Right cardiac atrium (tissue), 5 donors: ENCODE measurements at regions not wholly inside any gene's neighbourhood (a gene's known extent, or its start where the extent isn't known, plus 50 kb on each side); places are given as distances from the start of the nearest gene placed in this dataset.

Source experiments
- ATAC-seq, 2 donors: fragments of 200-7000 bp; cut with Tn5 transposase; one replicate each; pipeline versions ENCODE4 v1.8.0 to v1.9.1; 2020; ENCODE audit warnings: moderate library complexity in 2 of 2, mild to moderate bottlenecking in 1 of 2
- DNase-seq, 3 donors: peaks; one replicate each; pipeline ENCODE4 v3.0.0-alpha.2; 2020
- H3K27ac ChIP-seq: one replicate; pipeline ENCODE4 v1.5.1; 2013; ENCODE audit warnings: mild to moderate bottlenecking, low read length, control low read depth, moderate library complexity
- H3K27me3 ChIP-seq: one replicate; pipeline ENCODE4 v1.6.1; 2013; ENCODE audit not compliant: control insufficient read depth, insufficient read depth
- H3K4me1 ChIP-seq: one replicate; pipeline ENCODE4 v1.6.1; 2013; ENCODE audit warnings: low read length; ENCODE audit not compliant: control insufficient read depth, insufficient read depth
- H3K4me3 ChIP-seq: one replicate; pipeline ENCODE4 v1.5.1; 2013; ENCODE audit warnings: low read length, control low read depth
- H3K9me3 ChIP-seq: one replicate; pipeline ENCODE4 v1.6.1; 2013; ENCODE audit warnings: low read length; ENCODE audit not compliant: control insufficient read depth
- WGBS: extraction: QIAGEN DNeasy Blood & Tissue Kit; methylation state at CpG from one replicate; pipeline ENCODE4 v1.1.7; 2013; 5-methylcytosine and 5-hydroxymethylcytosine counted together
- intact Hi-C, 4 donors: fragments of 100-400 bp; cut with DNase I; formaldehyde crosslinking; loops; one replicate each; pipeline versions ENCODE4 v1.11.0 to v1.14.0; 2022 to 2023
- donor health status: healthy with polysubstance abuse.
- donor health status: DM: no; HTN: yes; CAD: no.
- donor health status: DM: no; HTN: no; CAD: no.
- donor health status: DM: no; HTN: yes; CAD: no; lungs with severe emphysema.
- donor health status: DM: yes; HTN: yes; CAD: no.

GRCh38 chr11:112837162-112837826, 123.9 kb upstream of the NCAM1 start:
- Histone ChIP-seq H3K4me3 (no peak overlapping the region), H3K4me1 (no peaks in the 10 kb centered on the region), H3K9me3 (no peaks in the 10 kb centered on the region), H3K27me3 (no peaks in the 10 kb centered on the region), H3K27ac (no peak overlapping the region)
- 59% methylated on average over 8 of the region's 8 CpGs for WGBS
- DNase-seq = peak in 1 of 3 donors; percentile 59
- ATAC-seq = peak; percentile 40 to 60
- intact Hi-C loops = no loop called here

DNA sequence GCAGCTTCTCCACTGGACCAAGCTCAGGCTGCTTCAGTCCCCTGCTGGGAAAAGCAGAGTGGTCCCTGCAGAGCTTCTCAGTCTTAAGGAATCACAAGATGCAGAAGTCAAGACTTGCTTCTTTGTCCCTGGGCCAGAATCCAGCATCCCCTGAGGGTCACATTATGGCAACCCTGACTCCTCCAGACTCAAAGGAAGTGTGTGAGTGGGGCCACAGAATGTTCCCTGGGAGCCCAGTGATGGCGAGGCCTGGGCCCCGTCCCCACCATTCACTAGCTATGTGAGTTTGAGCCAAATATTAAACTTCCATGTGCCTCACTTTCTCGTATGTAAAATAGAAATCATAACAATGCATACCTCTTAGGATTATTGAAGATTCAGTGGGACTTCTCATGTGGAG, 122.2 kb upstream of the NCAM1 start:
- no peaks in the 10 kb centered on the region for H3K4me1 ChIP-seq
- H3K27me3 ChIP-seq = no peaks in the 10 kb centered on the region
- intact Hi-C loops = no loop called here
- H3K27ac ChIP-seq = no peak overlapping the region
- no peaks in the 10 kb centered on the region for H3K9me3 ChIP-seq
- no peak overlapping the region for H3K4me3 ChIP-seq
- WGBS = 75% methylated on average over 3 of the region's 3 CpGs
- DNase-seq (no peak), ATAC-seq (no peak)

DNA sequence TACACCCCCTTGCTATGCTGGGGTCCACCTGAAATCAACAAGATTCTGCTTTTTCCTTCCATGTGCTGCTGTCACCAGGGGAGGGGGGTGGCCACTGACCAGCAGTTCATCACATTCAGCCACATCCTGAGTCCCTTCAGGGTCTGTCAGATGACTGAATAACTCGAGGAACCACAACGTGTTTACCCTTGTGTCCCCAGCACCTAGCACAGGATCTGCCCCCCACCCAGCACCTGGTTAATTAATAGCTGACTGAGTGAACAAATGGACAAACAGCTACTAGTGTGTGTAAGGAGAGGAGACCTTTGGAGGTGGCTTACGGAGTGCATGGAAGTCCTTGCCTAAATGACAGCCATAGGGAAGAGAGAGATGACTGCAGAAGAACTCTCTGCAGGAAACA, 119.5 kb upstream of the NCAM1 start:
- no peaks in the 10 kb centered on the region for H3K27me3 ChIP-seq
- H3K27ac ChIP-seq = no peak overlapping the region
- H3K4me1 ChIP-seq = no peaks in the 10 kb centered on the region
- no peak overlapping the region for H3K4me3 ChIP-seq
- WGBS = 68% methylated on average over 3 of the region's 3 CpGs
- ATAC-seq = no peak
- H3K9me3 ChIP-seq = no peaks in the 10 kb centered on the region
- DNase-seq = no peak
- intact Hi-C loops = no loop called here

- no peak overlapping the region for H3K27ac ChIP-seq
- no peak for DNase-seq
- no peaks in the 10 kb centered on the region for H3K4me1 ChIP-seq
- H3K27me3 ChIP-seq = no peaks in the 10 kb centered on the region
- H3K4me3 ChIP-seq = no peak overlapping the region
- 90% methylated on average over 4 of the region's 4 CpGs for WGBS
- ATAC-seq = no peak
- no peaks in the 10 kb centered on the region for H3K9me3 ChIP-seq
- intact Hi-C loops = no loop called here
These were observed 119.1 kb upstream of the NCAM1 start for GRCh38 chr11:112842151-112842550.

- Histone ChIP-seq H3K27ac (no peak overlapping the region), H3K4me1 (no peaks in the 10 kb centered on the region), H3K4me3 (no peak overlapping the region), H3K9me3 (no peaks in the 10 kb centered on the region), H3K27me3 (no peaks in the 10 kb centered on the region)
- intact Hi-C loops = no loop called here
- ATAC-seq (peak; percentile 37 to 66), DNase-seq (peak in 1 of 3 donors; percentile 35)
These were observed 116.7 kb upstream of the NCAM1 start for GRCh38 chr11:112844517-112844916.

- no peak overlapping the region for H3K4me3 ChIP-seq
- no peaks in the 10 kb centered on the region for H3K27me3 ChIP-seq
- no peak for ATAC-seq
- no peaks in the 10 kb centered on the region for H3K9me3 ChIP-seq
- intact Hi-C loops = no loop called here
- DNase-seq = no peak
- 94% methylated on average over 4 of the region's 4 CpGs for WGBS
- H3K27ac ChIP-seq = no peak overlapping the region
- H3K4me1 ChIP-seq = no peaks in the 10 kb centered on the region
These were observed 113.7 kb upstream of the NCAM1 start for GRCh38 chr11:112847568-112847967.

- H3K4me3 ChIP-seq = no peak overlapping the region
- ATAC-seq (peak; percentile 72), DNase-seq (no peak)
- peaks cover 1% of the 10 kb centered on the region for H3K4me1 ChIP-seq
- WGBS = 32% methylated on average over 5 of the region's 5 CpGs
- no peaks in the 10 kb centered on the region for H3K9me3 ChIP-seq
- no peaks in the 10 kb centered on the region for H3K27me3 ChIP-seq
- peak overlapping the region; percentile 75 for H3K27ac ChIP-seq
- intact Hi-C loops = loop anchor here in 1 of 4 donors (10.0 kb wide), 1 partner anchor 112 kb away; the partner anchor contains the start of gene NCAM1
These were observed 108.9 kb upstream of the NCAM1 start for GRCh38 chr11:112852143-112852866.

GRCh38 chr11:112856133-112856532, 105.1 kb upstream of the NCAM1 start:
- H3K4me1 ChIP-seq = peaks cover 1% of the 10 kb centered on the region
- no peaks in the 10 kb centered on the region for H3K9me3 ChIP-seq
- intact Hi-C loops = loop anchor here in 1 of 4 donors (10.0 kb wide), 1 partner anchor 109 kb away; the partner anchor contains the start of gene NCAM1
- DNase-seq (no peak), ATAC-seq (no peak)
- no peak overlapping the region for H3K27ac ChIP-seq
- no peaks in the 10 kb centered on the region for H3K27me3 ChIP-seq
- 70% methylated on average over 4 of the region's 4 CpGs for WGBS
- no peak overlapping the region for H3K4me3 ChIP-seq

DNA sequence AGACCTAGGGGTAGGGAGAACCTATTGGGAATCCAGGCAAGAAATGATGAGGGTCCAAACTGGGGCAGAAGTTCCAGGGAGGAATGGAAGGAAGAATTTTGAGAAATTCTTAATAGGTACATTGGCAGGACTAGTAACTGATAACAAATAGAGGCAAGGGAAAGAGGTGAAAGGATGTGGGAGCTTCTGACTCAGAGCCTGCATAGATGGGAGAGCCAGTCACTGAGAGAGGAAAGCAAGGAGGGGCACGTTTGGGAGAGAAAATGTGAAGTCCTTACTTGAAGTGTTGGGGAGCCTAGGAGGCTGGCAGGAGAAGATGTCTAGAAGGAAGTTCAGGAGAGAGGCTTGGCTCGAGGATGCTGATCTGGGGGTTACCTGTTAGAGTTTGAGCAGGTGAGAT, 104.6 kb upstream of the NCAM1 start:
- no peak for ATAC-seq
- no peak overlapping the region for H3K27ac ChIP-seq

GRCh38 chr11:112858289-112859023, 102.8 kb upstream of the NCAM1 start:
- H3K27ac ChIP-seq = no peak overlapping the region
- WGBS = 70% methylated on average over 5 of the region's 5 CpGs
- no peak for ATAC-seq
- no peaks in the 10 kb centered on the region for H3K4me1 ChIP-seq
- intact Hi-C loops = loop anchor here in 1 of 4 donors (10.0 kb wide), 1 partner anchor 106 kb away; the partner anchor contains the start of gene NCAM1
- H3K27me3 ChIP-seq = no peaks in the 10 kb centered on the region
- H3K4me3 ChIP-seq = no peak overlapping the region
- no peaks in the 10 kb centered on the region for H3K9me3 ChIP-seq
- DNase-seq = no peak

More for the DNA sequence above, 104.6 kb upstream of the NCAM1 start:
- intact Hi-C loops = loop anchor here in 1 of 4 donors (10.0 kb wide), 1 partner anchor 108 kb away; the partner anchor contains the start of gene NCAM1
- H3K4me3 ChIP-seq = no peak overlapping the region
- 54% methylated on average over 2 of the region's 2 CpGs for WGBS
- no peaks in the 10 kb centered on the region for H3K27me3 ChIP-seq
- H3K4me1 ChIP-seq = peaks cover 1% of the 10 kb centered on the region
- H3K9me3 ChIP-seq = no peaks in the 10 kb centered on the region
- no peak for DNase-seq

DNA sequence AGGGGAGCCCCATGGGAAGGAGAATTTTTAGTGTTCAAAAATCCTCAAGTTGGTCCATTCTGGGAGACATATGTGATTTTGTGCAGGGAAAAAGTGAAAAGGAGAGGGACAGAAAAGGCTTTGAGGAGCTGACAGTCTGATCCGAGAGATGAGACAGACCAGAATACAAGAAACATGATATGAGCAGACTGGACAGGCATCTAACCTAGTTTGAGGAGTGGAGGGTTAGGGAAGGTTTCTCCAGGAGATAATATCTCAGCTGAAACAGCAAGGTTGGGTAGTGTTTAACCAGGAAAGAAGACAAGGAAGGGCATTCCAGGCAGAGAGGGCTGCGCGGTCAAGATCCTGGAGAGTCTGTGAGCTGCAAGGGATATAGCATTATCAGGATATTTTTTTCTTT, 101.4 kb upstream of the NCAM1 start:
- no peak for DNase-seq
- intact Hi-C loops = loop anchor here in 1 of 4 donors (10.0 kb wide), 1 partner anchor 105 kb away; the partner anchor contains the start of gene NCAM1
- no peak overlapping the region for H3K27ac ChIP-seq

More for the DNA sequence above, 101.4 kb upstream of the NCAM1 start:
- ATAC-seq = no peak
- H3K4me3 ChIP-seq = no peak overlapping the region
- no peaks in the 10 kb centered on the region for H3K4me1 ChIP-seq
- 69% methylated on average over 3 of the region's 3 CpGs for WGBS
- no peaks in the 10 kb centered on the region for H3K9me3 ChIP-seq
- H3K27me3 ChIP-seq = no peaks in the 10 kb centered on the region
